ENCODE measurements at regions not wholly inside any gene's neighbourhood (a gene's known extent, or its start where the extent isn't known, plus 50 kb on each side); places are given as distances from the start of the nearest gene placed in this dataset.
A peak's percentile ranks its signal among the peaks of the same experiment; 100 is the strongest.

GRCh38 chr10:28432210-28432676, 100.7 kb upstream of the WAC start:
- RAD21 ChIA-PET (ENCODE audit: low non-redundant PET in 1 of 2, low total read pairs in 2 of 2, uncharacterized antibody in 2 of 2, unreplicated experiment in 2 of 2), result no interaction called here
- H2AFZ ChIP-seq (ENCODE audit: low read depth, low read length, poor library complexity, severe bottlenecking), result peak overlapping the region; percentile 89
- no peaks in the 10 kb centered on the region for H3K9me2 ChIP-seq (ENCODE audit: insufficient read depth)
- POLR2A ChIA-PET, result no interaction called here
- peak overlapping the region; percentile 69 for H3K4me2 ChIP-seq (ENCODE audit: low read length)
- H3K79me2 ChIP-seq (ENCODE audit: insufficient read depth, low read length), result no peaks in the 10 kb centered on the region
- TF ChIP-seq YY1 (IDR thresholded peaks at IDR 0.05; ENCODE audit: extremely low read depth, insufficient replicate concordance, low read depth, low read length) (peak; percentile 75), SIN3A (IDR thresholded peaks at IDR 0.05; ENCODE audit: low read depth) (no peak), TCF7L2 (IDR thresholded peaks at IDR 0.05; ENCODE audit: borderline replicate concordance, extremely low read depth, insufficient read depth, insufficient read length) (peak; percentile 21), ZNF274 (IDR thresholded peaks at IDR 0.05; ENCODE audit: low read depth, low read length) (no peak), RAD21 (IDR thresholded peaks at IDR 0.05; ENCODE audit: low read depth) (peak; percentile 80)
- TF ChIP-seq, protein P1, sequence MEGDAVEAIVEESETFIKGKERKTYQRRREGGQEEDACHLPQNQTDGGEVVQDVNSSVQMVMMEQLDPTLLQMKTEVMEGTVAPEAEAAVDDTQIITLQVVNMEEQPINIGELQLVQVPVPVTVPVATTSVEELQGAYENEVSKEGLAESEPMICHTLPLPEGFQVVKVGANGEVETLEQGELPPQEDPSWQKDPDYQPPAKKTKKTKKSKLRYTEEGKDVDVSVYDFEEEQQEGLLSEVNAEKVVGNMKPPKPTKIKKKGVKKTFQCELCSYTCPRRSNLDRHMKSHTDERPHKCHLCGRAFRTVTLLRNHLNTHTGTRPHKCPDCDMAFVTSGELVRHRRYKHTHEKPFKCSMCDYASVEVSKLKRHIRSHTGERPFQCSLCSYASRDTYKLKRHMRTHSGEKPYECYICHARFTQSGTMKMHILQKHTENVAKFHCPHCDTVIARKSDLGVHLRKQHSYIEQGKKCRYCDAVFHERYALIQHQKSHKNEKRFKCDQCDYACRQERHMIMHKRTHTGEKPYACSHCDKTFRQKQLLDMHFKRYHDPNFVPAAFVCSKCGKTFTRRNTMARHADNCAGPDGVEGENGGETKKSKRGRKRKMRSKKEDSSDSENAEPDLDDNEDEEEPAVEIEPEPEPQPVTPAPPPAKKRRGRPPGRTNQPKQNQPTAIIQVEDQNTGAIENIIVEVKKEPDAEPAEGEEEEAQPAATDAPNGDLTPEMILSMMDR (IDR thresholded peaks at IDR 0.05 in 2 of 3, conservative IDR thresholded peaks at IDR 0.05 in 1 of 3; ENCODE audit: borderline replicate concordance in 1 of 3, insufficient read depth in 1 of 3, low read depth in 2 of 3, low read length in 2 of 3), result peak; percentile 67 to 83 (median 81)
- no peaks in the 10 kb centered on the region for H3K9me3 ChIP-seq (ENCODE audit: control insufficient read depth in 1 of 2, insufficient read depth in 1 of 2, low read depth in 1 of 2, low read length in 2 of 2)
- peak overlapping the region in 1 of 2 experiments; percentile 34; a peak in 2 of 4 replicates for H3K4me3 ChIP-seq (replicated peaks in 1 of 2; ENCODE audit: low read depth in 1 of 2, low read length in 2 of 2)
- intact Hi-C loops (cut with micrococcal nuclease), result loop anchor here (2.0 to 5.0 kb wide), 3 partner anchors 101 to 870 kb away; partner anchors contain the start of gene WAC
- DNase-seq (ENCODE audit: low read depth, low spot score) (peak; percentile 70), ATAC-seq (peak; percentile 93)
- H4K20me1 ChIP-seq (ENCODE audit: insufficient read depth), result no peaks in the 10 kb centered on the region
- CTCF ChIA-PET, result no interaction called here
- H3K36me3 ChIP-seq (ENCODE audit: control insufficient read depth in 1 of 2, insufficient read depth in 2 of 2, low read length in 2 of 2), result no peaks in the 10 kb centered on the region
- no peak overlapping the region for H3K27ac ChIP-seq (ENCODE audit: low read depth, low read length)
- no TSS peak for BruUV-seq (replicated peaks)
- H3K27me3 ChIP-seq (ENCODE audit: insufficient read depth, low read length), result no peaks in the 10 kb centered on the region
- peaks cover 0 to 7% of the 10 kb centered on the region in 2 experiments; a peak in 2 of 4 replicates for H3K4me1 ChIP-seq (ENCODE audit: control insufficient read depth in 1 of 2, insufficient read depth in 2 of 2, low read length in 2 of 2)
- no peak overlapping the region for H3K9ac ChIP-seq (ENCODE audit: low read length)

- Histone ChIP-seq H3K4me2 (ENCODE audit: low read length) (no peak overlapping the region), H3K4me1 (ENCODE audit: control insufficient read depth in 1 of 2, insufficient read depth in 2 of 2, low read length in 2 of 2) (peaks cover 0 to 7% of the 10 kb centered on the region in 2 experiments; a peak in 2 of 4 replicates), H3K36me3 (ENCODE audit: control insufficient read depth in 1 of 2, insufficient read depth in 2 of 2, low read length in 2 of 2) (no peaks in the 10 kb centered on the region), H3K9ac (ENCODE audit: low read length) (no peak overlapping the region), H3K79me2 (ENCODE audit: insufficient read depth, low read length) (no peaks in the 10 kb centered on the region), H3K9me2 (ENCODE audit: insufficient read depth) (no peaks in the 10 kb centered on the region), H2AFZ (ENCODE audit: low read depth, low read length, poor library complexity, severe bottlenecking) (no peak overlapping the region), H4K20me1 (ENCODE audit: insufficient read depth) (no peaks in the 10 kb centered on the region), H3K27ac (ENCODE audit: low read depth, low read length) (no peak overlapping the region), H3K27me3 (ENCODE audit: insufficient read depth, low read length) (no peaks in the 10 kb centered on the region), H3K9me3 (ENCODE audit: control insufficient read depth in 1 of 2, insufficient read depth in 1 of 2, low read depth in 1 of 2, low read length in 2 of 2) (no peaks in the 10 kb centered on the region), H3K4me3 (replicated peaks in 1 of 2; ENCODE audit: low read depth in 1 of 2, low read length in 2 of 2) (no peak overlapping the region)
- ATAC-seq, result no peak
- ChIA-PET CTCF (no interaction called here), RAD21 (ENCODE audit: low non-redundant PET in 1 of 2, low total read pairs in 2 of 2, uncharacterized antibody in 2 of 2, unreplicated experiment in 2 of 2) (no interaction called here), POLR2A (no interaction called here)
- BruUV-seq (replicated peaks), result no TSS peak
- intact Hi-C loops (cut with micrococcal nuclease), result loop anchor here (5.0 kb wide), 2 partner anchors 698 to 868 kb away; no protein-coding TSS in a partner anchor
- no peak for DNase-seq (ENCODE audit: low read depth, low spot score)
- no peak for TF ChIP-seq ZFX (IDR thresholded peaks at IDR 0.05)
- no peak for TF ChIP-seq REST (IDR thresholded peaks at IDR 0.05; ENCODE audit: low read depth)
- TF ChIP-seq EGR1 (IDR thresholded peaks at IDR 0.05; ENCODE audit: low read depth), result no peak
- TF ChIP-seq SIN3A (IDR thresholded peaks at IDR 0.05; ENCODE audit: low read depth), result no peak
- no peak for TF ChIP-seq ELF1 (IDR thresholded peaks at IDR 0.05; ENCODE audit: borderline replicate concordance, low read depth)
- TF ChIP-seq EZH2phosphoT487 (IDR thresholded peaks at IDR 0.05; ENCODE audit: borderline replicate concordance), result no peak
- TF ChIP-seq POLR2AphosphoS5 (IDR thresholded peaks at IDR 0.05; ENCODE audit: low read depth, low read length), result no peak
Measured at GRCh38 chr10:28434063-28434462, 98.9 kb upstream of the WAC start.
